GM19238 (cell line): ENCODE measurements at regions not wholly inside any gene's neighbourhood (a gene's known extent, or its start where the extent isn't known, plus 50 kb on each side); places are given as distances from the start of the nearest gene placed in this dataset.

Experiments used
- DNase-seq: peaks from one replicate; pipeline ENCODE4 v3.0.0; 2011; ENCODE audit warnings: low spot score; ENCODE audit not compliant: insufficient read length

DNA sequence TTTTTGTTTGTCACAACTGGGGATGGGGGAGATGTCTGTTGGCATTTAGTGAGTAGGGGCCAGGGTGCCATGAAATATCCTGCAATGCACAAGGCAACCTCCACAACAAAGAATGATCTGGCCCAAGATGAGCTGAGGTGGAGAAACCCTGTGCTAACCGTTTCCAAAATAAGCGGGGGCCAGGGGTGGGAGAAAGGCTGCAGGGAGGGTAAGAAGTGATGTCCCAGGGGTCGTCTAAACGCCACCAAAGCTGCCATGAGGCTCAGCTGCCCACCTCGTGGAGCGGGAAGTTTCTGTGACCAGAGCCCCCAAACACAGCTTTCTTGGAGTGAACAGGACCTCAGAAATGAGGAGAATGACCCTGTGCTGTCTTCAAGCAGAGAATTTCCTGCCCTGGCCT is 76.5 kb upstream of the CDH5 start:
- DNase-seq, result no peak

DNA sequence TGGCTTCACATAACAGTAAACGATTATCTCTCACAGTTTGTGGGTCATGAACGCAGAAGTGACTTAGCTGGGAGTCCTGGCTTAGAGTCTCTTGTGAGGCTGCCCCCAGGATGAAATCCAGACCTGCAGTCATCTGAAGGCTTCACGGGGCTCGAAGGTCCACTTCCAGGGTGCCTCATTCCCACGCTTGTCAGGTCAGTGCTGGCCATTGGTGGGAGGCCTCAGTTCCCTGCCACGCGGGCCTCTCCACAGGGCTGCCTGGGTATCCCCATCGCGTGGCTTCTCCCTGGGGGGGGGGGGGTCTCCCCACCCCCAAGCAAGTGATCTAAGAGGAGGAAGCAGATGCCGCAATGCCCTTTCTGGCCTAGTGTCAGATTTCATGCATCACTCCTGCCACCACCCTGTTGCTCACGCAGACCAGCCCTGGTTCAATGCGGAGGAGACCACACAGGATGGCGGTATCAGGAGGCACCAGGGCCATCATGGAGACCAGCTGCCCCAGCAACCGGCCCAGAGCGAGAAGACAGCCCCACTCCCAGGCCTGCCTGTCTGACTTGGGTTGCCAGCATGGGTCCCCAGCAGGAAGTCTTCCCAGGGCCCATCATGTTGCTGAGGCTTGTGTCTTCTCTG is 77.3 kb upstream of the CDH5 start:
- no peak for DNase-seq

DNA sequence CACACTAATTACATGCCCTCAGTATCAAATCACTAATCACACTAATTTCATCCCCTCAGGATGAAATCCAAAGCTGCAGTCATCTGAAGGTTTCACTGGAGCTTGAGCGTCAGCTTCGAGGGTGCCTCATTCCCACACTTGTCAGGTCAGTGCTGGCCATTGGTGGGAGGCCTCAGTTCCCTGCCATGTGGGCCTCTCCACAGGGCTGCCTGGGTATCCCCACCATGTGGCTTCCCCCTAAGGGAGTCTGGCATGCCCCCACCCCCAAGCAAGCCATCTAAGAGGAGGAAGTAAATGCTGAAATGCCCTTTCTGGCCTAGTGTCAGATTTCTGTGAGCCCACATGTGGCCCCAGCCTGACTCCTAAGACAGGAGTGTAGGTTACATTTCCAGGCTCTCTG is 78.6 kb upstream of the CDH5 start:
- DNase-seq, result no peak

GRCh38 chr16:66287416-66287815 is 79.1 kb upstream of the CDH5 start:
- no peak for DNase-seq

- no peak for DNase-seq
These were observed 80.0 kb upstream of the CDH5 start for GRCh38 chr16:66286527-66286926.

- no peak for DNase-seq
These were observed 87.8 kb upstream of the CDH5 start for GRCh38 chr16:66278604-66279262.

- no peak for DNase-seq
These were observed 88.4 kb upstream of the CDH5 start for GRCh38 chr16:66278111-66278531.

- no peak for DNase-seq
These were observed 89.0 kb upstream of the CDH5 start for GRCh38 chr16:66277311-66278070.

DNA sequence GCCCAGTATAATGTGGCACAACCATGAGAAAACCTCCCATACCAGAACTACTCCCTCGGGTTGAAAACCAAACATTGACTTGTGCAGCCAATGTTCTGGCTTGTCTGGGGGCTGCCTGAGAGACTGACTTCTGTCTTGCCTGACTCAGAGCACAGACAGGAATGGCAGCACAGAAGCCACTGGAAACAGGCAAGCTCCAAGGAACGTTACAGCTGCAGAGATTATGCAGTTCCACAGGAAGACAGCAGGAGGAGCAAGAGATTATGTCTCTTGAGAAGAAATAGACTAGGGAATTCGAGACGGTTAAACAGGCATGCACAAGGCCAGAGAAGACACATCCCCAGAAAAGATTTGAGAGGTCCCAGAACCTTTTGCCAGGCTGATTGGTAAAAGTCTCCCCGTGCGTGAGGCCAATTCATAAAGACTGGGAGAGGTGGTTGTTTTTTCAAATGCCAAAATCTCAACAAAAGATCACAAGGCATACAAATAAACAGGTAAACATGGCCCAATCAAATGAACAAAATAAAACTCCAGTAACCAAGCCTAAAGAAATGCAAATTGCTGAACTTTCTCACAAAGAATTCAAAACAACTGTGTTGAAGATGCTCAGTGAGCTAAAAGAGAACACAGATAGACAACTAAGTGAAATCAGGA is 90.6 kb upstream of the CDH5 start:
- no peak for DNase-seq

- no peak for DNase-seq
These were observed 92.0 kb upstream of the CDH5 start for GRCh38 chr16:66274335-66275110.

DNA sequence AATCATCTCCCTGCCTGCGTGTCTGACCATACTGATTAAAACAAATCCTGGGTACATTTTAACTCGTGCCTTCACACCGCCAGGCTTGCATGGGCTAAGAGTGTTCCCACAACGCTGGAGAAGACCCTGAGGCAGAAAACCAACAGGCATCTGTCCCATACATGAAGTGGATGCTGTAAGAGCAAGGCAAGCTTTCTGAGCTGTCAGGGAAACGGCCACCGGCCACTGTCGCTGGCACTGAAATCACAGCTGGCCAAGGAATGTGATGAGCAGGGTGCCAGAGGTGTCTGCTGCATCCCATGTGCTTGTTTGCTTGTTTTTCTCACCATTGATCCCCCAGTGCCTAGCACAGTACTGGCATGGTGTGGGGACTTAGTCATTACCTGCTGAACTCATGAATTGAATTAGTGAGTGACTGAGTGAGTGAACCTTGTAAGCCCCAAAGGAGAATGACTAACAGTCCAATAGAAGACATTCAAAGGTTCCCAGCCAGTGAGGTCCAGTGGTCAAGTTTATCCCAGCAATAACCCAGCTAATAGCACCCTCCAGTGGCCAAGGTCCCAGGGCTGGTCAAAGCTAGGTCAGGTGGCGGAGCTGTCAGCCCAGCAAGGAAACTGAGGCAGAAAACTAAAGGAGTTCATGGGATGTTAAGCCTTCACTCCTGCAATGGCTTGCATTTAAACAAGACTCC is 92.7 kb upstream of the CDH5 start:
- DNase-seq, result no peak

DNA sequence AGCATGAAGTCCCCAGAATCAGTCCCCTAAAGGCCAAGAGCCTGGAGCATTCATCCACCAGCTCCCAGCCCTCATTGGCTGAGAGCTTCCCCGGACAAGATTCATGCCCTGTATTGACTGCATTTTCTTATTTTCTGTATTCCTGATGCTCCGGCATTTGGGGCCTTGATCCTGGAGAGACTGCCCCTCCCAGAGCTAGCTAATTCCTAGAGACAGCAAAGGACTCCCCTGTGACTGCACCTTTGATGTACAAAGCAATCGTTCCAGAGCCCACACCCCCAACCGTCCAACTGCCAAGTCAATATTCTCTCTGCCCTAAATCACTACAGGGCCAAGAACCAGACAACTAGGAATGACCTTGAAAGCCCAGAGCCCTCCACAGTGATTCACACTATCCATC is 93.4 kb upstream of the CDH5 start:
- no peak for DNase-seq

DNA sequence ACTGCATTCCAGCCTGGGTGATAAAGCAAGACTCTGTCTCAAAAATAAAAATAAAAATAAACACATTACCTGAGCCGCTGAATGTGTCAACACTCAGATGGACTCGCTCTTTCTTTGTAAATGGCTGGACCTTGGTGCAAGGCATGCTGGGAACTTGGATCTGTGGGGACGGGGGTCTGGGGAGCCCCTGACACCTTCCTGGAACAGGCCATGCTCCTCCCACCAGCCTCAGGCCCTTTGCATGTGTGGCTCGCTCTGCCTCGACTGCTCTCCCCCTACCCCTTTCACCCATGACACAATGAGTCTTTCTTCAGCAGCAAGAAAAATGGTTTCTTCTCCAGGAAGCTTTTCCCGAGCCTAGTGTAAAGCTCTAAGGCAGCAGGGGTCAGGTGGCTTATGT is 94.0 kb upstream of the CDH5 start:
- no peak for DNase-seq

- DNase-seq, result no peak
These were observed 95.1 kb upstream of the CDH5 start for GRCh38 chr16:66271074-66272060.

GRCh38 chr16:66270333-66270927 is 96.1 kb upstream of the CDH5 start:
- DNase-seq, result peak; percentile 68

- no peak for DNase-seq
These were observed 96.7 kb upstream of the CDH5 start for GRCh38 chr16:66269617-66270332.

DNA sequence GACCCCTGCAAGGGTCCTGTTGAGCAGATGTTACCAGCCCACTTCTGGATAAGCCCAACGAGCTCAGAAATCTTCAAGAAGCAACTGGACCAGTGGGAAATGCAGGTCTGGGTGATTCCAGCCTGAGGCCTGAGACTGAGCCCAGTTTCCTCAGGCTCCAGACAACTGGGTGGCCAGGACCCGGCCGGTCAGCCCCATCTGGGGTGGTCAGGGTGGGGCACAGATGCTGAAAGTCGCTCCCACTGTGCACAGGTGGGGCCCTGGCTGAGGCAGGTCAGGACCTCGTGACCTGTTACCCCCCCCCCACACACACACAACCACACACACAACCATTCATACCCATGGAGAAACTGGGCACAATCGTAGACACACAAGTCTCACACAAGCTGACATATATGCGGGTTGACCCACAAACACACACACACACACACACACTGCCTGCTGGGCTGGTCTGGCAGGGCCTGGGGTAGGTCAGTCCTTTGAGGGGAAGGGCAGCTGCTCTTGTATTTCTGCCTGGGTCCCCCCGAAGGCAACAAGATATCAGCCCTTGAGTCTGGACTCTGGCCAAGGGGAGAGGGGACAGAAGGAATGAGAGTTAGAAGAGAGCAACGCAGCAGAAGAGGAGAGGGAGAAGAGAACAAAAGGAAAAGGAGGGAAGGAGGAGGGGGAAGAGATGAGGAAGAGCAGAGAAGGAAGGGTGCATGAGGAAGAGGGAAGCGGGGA is 99.0 kb upstream of the CDH5 start:
- no peak for DNase-seq
